ENCODE measurements at regions not wholly inside any gene's neighbourhood (a gene's known extent, or its start where the extent isn't known, plus 50 kb on each side); places are given as distances from the start of the nearest gene placed in this dataset.

GRCh38 chr6:137755284-137755683 is 111.8 kb upstream of the TNFAIP3 start:
- TF ChIP-seq ZNF70 (CRISPR knock-in tag; IDR thresholded peaks at IDR 0.05) = no peak
- TF ChIP-seq ZNF565 (CRISPR knock-in tag; conservative IDR thresholded peaks at IDR 0.05; ENCODE audit: low read depth) = no peak
- TF ChIP-seq, protein P1, sequence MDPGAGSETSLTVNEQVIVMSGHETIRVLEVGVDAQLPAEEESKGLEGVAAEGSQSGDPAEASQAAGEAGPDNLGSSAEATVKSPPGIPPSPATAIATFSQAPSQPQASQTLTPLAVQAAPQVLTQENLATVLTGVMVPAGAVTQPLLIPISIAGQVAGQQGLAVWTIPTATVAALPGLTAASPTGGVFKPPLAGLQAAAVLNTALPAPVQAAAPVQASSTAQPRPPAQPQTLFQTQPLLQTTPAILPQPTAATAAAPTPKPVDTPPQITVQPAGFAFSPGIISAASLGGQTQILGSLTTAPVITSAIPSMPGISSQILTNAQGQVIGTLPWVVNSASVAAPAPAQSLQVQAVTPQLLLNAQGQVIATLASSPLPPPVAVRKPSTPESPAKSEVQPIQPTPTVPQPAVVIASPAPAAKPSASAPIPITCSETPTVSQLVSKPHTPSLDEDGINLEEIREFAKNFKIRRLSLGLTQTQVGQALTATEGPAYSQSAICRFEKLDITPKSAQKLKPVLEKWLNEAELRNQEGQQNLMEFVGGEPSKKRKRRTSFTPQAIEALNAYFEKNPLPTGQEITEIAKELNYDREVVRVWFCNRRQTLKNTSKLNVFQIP (CRISPR knock-in tag; IDR thresholded peaks at IDR 0.05; ENCODE audit: borderline replicate concordance, low read depth) = no peak
- TF ChIP-seq PPARA (CRISPR knock-in tag; IDR thresholded peaks at IDR 0.05; ENCODE audit: borderline replicate concordance) = no peak
- TF ChIP-seq, protein P2, sequence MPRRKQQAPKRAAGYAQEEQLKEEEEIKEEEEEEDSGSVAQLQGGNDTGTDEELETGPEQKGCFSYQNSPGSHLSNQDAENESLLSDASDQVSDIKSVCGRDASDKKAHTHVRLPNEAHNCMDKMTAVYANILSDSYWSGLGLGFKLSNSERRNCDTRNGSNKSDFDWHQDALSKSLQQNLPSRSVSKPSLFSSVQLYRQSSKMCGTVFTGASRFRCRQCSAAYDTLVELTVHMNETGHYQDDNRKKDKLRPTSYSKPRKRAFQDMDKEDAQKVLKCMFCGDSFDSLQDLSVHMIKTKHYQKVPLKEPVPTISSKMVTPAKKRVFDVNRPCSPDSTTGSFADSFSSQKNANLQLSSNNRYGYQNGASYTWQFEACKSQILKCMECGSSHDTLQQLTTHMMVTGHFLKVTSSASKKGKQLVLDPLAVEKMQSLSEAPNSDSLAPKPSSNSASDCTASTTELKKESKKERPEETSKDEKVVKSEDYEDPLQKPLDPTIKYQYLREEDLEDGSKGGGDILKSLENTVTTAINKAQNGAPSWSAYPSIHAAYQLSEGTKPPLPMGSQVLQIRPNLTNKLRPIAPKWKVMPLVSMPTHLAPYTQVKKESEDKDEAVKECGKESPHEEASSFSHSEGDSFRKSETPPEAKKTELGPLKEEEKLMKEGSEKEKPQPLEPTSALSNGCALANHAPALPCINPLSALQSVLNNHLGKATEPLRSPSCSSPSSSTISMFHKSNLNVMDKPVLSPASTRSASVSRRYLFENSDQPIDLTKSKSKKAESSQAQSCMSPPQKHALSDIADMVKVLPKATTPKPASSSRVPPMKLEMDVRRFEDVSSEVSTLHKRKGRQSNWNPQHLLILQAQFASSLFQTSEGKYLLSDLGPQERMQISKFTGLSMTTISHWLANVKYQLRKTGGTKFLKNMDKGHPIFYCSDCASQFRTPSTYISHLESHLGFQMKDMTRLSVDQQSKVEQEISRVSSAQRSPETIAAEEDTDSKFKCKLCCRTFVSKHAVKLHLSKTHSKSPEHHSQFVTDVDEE (CRISPR knock-in tag; IDR thresholded peaks at IDR 0.05) = no peak
- no peak for ATAC-seq

- TF ChIP-seq ZFP30 (CRISPR knock-in tag; IDR thresholded peaks at IDR 0.05) (no peak), CREB5 (CRISPR knock-in tag; IDR thresholded peaks at IDR 0.05; ENCODE audit: low read depth) (no peak), ZNF565 (CRISPR knock-in tag; conservative IDR thresholded peaks at IDR 0.05; ENCODE audit: low read depth) (no peak), ZC3H10 (CRISPR knock-in tag; IDR thresholded peaks at IDR 0.05) (no peak), RARB (CRISPR knock-in tag; IDR thresholded peaks at IDR 0.05) (no peak), BACH2 (CRISPR knock-in tag; IDR thresholded peaks at IDR 0.05; ENCODE audit: borderline replicate concordance) (no peak), ZNF8 (CRISPR knock-in tag; IDR thresholded peaks at IDR 0.05) (no peak), TCF4 (CRISPR knock-in tag; IDR thresholded peaks at IDR 0.05; ENCODE audit: borderline replicate concordance) (no peak), OSR1 (CRISPR knock-in tag; IDR thresholded peaks at IDR 0.05) (no peak), PPARA (CRISPR knock-in tag; IDR thresholded peaks at IDR 0.05; ENCODE audit: borderline replicate concordance) (no peak), ZFP3 (CRISPR knock-in tag; IDR thresholded peaks at IDR 0.05) (no peak), SNAI2 (CRISPR knock-in tag; IDR thresholded peaks at IDR 0.05) (no peak), TOX (CRISPR knock-in tag; IDR thresholded peaks at IDR 0.05; ENCODE audit: borderline replicate concordance) (no peak), ARNTL (CRISPR knock-in tag; IDR thresholded peaks at IDR 0.05; ENCODE audit: borderline replicate concordance, low read depth) (no peak), CSRNP3 (CRISPR knock-in tag; IDR thresholded peaks at IDR 0.05) (no peak)
- TF ChIP-seq, protein P1 (CRISPR knock-in tag; IDR thresholded peaks at IDR 0.05; ENCODE audit: borderline replicate concordance, low read depth) = no peak
- no peak for ATAC-seq
Measured at GRCh38 chr6:137756788-137757187, 110.3 kb upstream of the TNFAIP3 start.

DNA sequence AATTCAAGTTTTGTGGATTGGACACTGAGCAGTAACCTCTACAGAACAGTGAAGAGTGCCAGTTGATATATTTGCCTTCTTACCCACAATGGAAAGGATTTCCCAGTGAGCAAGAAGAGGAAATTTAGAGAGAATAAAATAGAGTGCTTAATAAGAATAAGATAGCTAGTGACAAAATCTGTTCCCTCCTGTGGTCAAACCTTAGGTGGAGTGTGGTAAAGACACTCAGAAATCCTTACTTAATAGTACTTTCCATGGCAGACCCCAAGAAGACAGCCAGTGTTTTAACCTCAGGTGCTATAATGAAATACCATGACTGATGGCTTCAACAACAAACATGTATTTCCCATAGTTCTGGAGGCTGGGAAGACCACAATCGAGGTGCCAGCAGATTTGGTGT is 108.4 kb upstream of the TNFAIP3 start:
- ATAC-seq = no peak
- TF ChIP-seq RARB (CRISPR knock-in tag; IDR thresholded peaks at IDR 0.05) = no peak
- no peak for TF ChIP-seq ZNF70 (CRISPR knock-in tag; IDR thresholded peaks at IDR 0.05)
- no peak for TF ChIP-seq ZFP30 (CRISPR knock-in tag; IDR thresholded peaks at IDR 0.05)
- no peak for TF ChIP-seq ESRRG (CRISPR knock-in tag; IDR thresholded peaks at IDR 0.05)
- TF ChIP-seq BACH2 (CRISPR knock-in tag; IDR thresholded peaks at IDR 0.05; ENCODE audit: borderline replicate concordance) = no peak
- TF ChIP-seq ZNF8 (CRISPR knock-in tag; IDR thresholded peaks at IDR 0.05) = no peak
- TF ChIP-seq, protein P2 (CRISPR knock-in tag; IDR thresholded peaks at IDR 0.05) = no peak
- TF ChIP-seq CSRNP3 (CRISPR knock-in tag; IDR thresholded peaks at IDR 0.05) = no peak
- no peak for TF ChIP-seq ARNTL (CRISPR knock-in tag; IDR thresholded peaks at IDR 0.05; ENCODE audit: borderline replicate concordance, low read depth)
- TF ChIP-seq ZNF565 (CRISPR knock-in tag; conservative IDR thresholded peaks at IDR 0.05; ENCODE audit: low read depth) = no peak
- no peak for TF ChIP-seq SNAI2 (CRISPR knock-in tag; IDR thresholded peaks at IDR 0.05)
- TF ChIP-seq TCF4 (CRISPR knock-in tag; IDR thresholded peaks at IDR 0.05; ENCODE audit: borderline replicate concordance) = no peak
- TF ChIP-seq OSR1 (CRISPR knock-in tag; IDR thresholded peaks at IDR 0.05) = no peak
- TF ChIP-seq, protein P3, sequence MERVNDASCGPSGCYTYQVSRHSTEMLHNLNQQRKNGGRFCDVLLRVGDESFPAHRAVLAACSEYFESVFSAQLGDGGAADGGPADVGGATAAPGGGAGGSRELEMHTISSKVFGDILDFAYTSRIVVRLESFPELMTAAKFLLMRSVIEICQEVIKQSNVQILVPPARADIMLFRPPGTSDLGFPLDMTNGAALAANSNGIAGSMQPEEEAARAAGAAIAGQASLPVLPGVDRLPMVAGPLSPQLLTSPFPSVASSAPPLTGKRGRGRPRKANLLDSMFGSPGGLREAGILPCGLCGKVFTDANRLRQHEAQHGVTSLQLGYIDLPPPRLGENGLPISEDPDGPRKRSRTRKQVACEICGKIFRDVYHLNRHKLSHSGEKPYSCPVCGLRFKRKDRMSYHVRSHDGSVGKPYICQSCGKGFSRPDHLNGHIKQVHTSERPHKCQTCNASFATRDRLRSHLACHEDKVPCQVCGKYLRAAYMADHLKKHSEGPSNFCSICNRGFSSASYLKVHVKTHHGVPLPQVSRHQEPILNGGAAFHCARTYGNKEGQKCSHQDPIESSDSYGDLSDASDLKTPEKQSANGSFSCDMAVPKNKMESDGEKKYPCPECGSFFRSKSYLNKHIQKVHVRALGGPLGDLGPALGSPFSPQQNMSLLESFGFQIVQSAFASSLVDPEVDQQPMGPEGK (CRISPR knock-in tag; IDR thresholded peaks at IDR 0.05; ENCODE audit: borderline replicate concordance) = no peak
